Fibroblast of lung (primary cell): ENCODE measurements at regions not wholly inside any gene's neighbourhood (a gene's known extent, or its start where the extent isn't known, plus 50 kb on each side); places are given as distances from the start of the nearest gene placed in this dataset.

Source experiments
- DNase-seq, 2 donors: peaks; one replicate each; pipeline versions ENCODE4 v3.0.0 to v3.0.0-alpha.2; 2010; ENCODE audit warnings: low read depth in 2 of 2
- H2AFZ ChIP-seq: 2 replicates; pipeline ENCODE4 v1.5.1; 2012; ENCODE audit warnings: low read length, control low read depth, inconsistent platforms
- H3K27ac ChIP-seq: 2 replicates; pipeline ENCODE4 v1.5.1; 2011; ENCODE audit warnings: low read length, control low read depth; ENCODE audit not compliant: insufficient read depth
- H3K27me3 ChIP-seq: 2 replicates; pipeline ENCODE4 v1.5.1; 2011; ENCODE audit warnings: mild to moderate bottlenecking, low read length; ENCODE audit not compliant: control insufficient read depth, insufficient read depth
- H3K36me3 ChIP-seq: 2 replicates; pipeline ENCODE4 v1.5.1; 2011; ENCODE audit warnings: low read length; ENCODE audit not compliant: control insufficient read depth, insufficient read depth
- H3K4me1 ChIP-seq: 2 replicates; pipeline ENCODE4 v1.5.1; 2011; ENCODE audit warnings: low read length; ENCODE audit not compliant: control insufficient read depth, insufficient read depth; ENCODE audit errors: extremely low read depth
- H3K4me2 ChIP-seq: 2 replicates; pipeline ENCODE4 v1.5.1; 2011; ENCODE audit warnings: low read length, control low read depth; ENCODE audit not compliant: insufficient read depth; ENCODE audit errors: extremely low read depth
- H3K4me3 ChIP-seq, 4 experiments: fragments of 200-600 bp in 1 of 4; sonication (generic) in 1 of 4; replicated peaks in 1 of 4; 2 replicates each; pipeline ENCODE4 v1.5.1; 2011 to 2016; ENCODE audit warnings: low read length in 4 of 4, low read depth in 3 of 4, mild to moderate bottlenecking in 3 of 4, control low read depth in 2 of 4, inconsistent platforms in 1 of 4, mixed read lengths in 1 of 4; ENCODE audit not compliant: insufficient read depth in 1 of 4; ENCODE audit errors: control extremely low read depth in 1 of 4
- H3K79me2 ChIP-seq: 2 replicates; pipeline ENCODE4 v1.5.1; 2012; ENCODE audit warnings: mild to moderate bottlenecking, low read length, inconsistent platforms; ENCODE audit not compliant: control insufficient read depth, insufficient read depth
- H3K9ac ChIP-seq: 2 replicates; pipeline ENCODE4 v1.5.1; 2011; ENCODE audit warnings: mild to moderate bottlenecking, low read length, control low read depth; ENCODE audit not compliant: insufficient read depth
- H3K9me3 ChIP-seq: 2 replicates; pipeline ENCODE4 v1.5.1; 2012; ENCODE audit warnings: low read depth, low read length; ENCODE audit not compliant: control insufficient read depth, insufficient read depth
- H4K20me1 ChIP-seq: 2 replicates; pipeline ENCODE4 v1.5.1; 2011; ENCODE audit warnings: low read length; ENCODE audit not compliant: control insufficient read depth, insufficient read depth; ENCODE audit errors: extremely low read depth
- EZH2 ChIP-seq: IDR thresholded peaks from 2 replicates; pipeline ENCODE4 v1.5.1; 2012; ENCODE audit warnings: low read length, control low read depth, mild to moderate bottlenecking; ENCODE audit errors: missing control alignments
- TF ChIP-seq, protein P1 (sequence below), 2 donors: IDR thresholded peaks in 1 of 2; conservative IDR thresholded peaks in 1 of 2; 1 replicate in 1 of 2; 2 replicates in 1 of 2; pipeline ENCODE4 v1.5.1; 2011 to 2012; ENCODE audit warnings: low read length in 2 of 2, control low read depth in 1 of 2, inconsistent platforms in 1 of 2, low read depth in 1 of 2, mild to moderate bottlenecking in 1 of 2

GRCh38 chr11:33643167-33643824 is 57.3 kb downstream of the C11orf91 start:
- TF ChIP-seq EZH2: no peak
- TF ChIP-seq, protein P1, sequence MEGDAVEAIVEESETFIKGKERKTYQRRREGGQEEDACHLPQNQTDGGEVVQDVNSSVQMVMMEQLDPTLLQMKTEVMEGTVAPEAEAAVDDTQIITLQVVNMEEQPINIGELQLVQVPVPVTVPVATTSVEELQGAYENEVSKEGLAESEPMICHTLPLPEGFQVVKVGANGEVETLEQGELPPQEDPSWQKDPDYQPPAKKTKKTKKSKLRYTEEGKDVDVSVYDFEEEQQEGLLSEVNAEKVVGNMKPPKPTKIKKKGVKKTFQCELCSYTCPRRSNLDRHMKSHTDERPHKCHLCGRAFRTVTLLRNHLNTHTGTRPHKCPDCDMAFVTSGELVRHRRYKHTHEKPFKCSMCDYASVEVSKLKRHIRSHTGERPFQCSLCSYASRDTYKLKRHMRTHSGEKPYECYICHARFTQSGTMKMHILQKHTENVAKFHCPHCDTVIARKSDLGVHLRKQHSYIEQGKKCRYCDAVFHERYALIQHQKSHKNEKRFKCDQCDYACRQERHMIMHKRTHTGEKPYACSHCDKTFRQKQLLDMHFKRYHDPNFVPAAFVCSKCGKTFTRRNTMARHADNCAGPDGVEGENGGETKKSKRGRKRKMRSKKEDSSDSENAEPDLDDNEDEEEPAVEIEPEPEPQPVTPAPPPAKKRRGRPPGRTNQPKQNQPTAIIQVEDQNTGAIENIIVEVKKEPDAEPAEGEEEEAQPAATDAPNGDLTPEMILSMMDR (conservative IDR thresholded peaks at IDR 0.05 in 1 of 2, IDR thresholded peaks at IDR 0.05 in 1 of 2; ENCODE audit: low read depth in 1 of 2, low read length in 2 of 2): no peak
- Histone ChIP-seq H3K9me3 (no peaks in the 10 kb centered on the region), H3K4me1 (no peaks in the 10 kb centered on the region), H3K36me3 (no peaks in the 10 kb centered on the region), H3K79me2 (no peaks in the 10 kb centered on the region), H3K27me3 (no peaks in the 10 kb centered on the region), H3K9ac (no peak overlapping the region), H3K4me2 (no peak overlapping the region), H2AFZ (no peak overlapping the region), H3K4me3 (no peak overlapping the region), H4K20me1 (no peaks in the 10 kb centered on the region), H3K27ac (no peak overlapping the region)
- no peak for DNase-seq

DNA sequence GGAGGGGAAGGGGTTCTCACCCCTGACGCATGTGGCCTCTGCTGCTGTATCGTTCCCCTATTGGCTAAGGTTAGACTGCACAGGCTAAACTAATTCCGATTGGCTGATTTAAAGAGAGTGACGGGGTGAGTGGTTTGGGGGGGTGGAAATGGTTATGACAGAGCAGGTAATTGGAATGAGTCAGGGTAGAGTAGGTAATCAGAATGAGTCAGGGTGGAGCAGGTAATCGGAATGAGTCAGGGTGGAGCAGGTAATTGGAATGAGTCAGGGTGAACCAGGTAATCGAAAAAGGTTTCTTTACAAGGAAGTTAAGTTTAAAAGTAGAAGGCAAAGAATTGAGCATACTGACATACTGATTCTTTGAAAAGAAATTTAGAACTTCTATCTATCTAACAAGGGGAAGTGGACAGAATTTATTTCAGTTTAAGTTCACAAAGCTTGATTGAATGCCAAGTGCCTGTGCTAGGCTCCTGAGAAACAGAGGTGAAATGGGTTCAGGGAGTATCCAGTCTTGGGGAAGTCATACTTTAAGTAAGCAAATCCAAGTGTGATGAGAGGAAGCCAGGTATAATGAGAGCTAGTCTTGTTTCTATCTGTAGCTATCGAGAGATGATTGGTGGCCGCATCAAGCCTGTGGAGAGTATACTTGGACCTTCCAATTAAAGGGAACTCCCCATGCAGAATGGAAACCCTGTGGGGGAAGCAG is 58.0 kb downstream of the C11orf91 start:
- Histone ChIP-seq H3K27ac (no peak overlapping the region), H3K4me2 (no peak overlapping the region), H3K27me3 (no peaks in the 10 kb centered on the region), H3K4me1 (no peaks in the 10 kb centered on the region), H3K9ac (no peak overlapping the region), H2AFZ (no peak overlapping the region), H4K20me1 (no peaks in the 10 kb centered on the region), H3K79me2 (no peaks in the 10 kb centered on the region), H3K9me3 (no peaks in the 10 kb centered on the region), H3K4me3 (no peak overlapping the region), H3K36me3 (no peaks in the 10 kb centered on the region)
- TF ChIP-seq EZH2: no peak
- TF ChIP-seq, protein P1 (conservative IDR thresholded peaks at IDR 0.05 in 1 of 2, IDR thresholded peaks at IDR 0.05 in 1 of 2; ENCODE audit: low read depth in 1 of 2, low read length in 2 of 2): no peak
- no peak for DNase-seq

GRCh38 chr11:33640730-33641371 is 59.8 kb downstream of the C11orf91 start:
- no peak for DNase-seq
- no peaks in the 10 kb centered on the region for H3K79me2 ChIP-seq
- no peaks in the 10 kb centered on the region for H3K27me3 ChIP-seq
- no peak overlapping the region for H3K27ac ChIP-seq
- H3K9me3 ChIP-seq: no peaks in the 10 kb centered on the region
- no peak overlapping the region for H3K4me3 ChIP-seq
- H3K4me1 ChIP-seq: no peaks in the 10 kb centered on the region
- no peak for TF ChIP-seq EZH2
- TF ChIP-seq, protein P1 (conservative IDR thresholded peaks at IDR 0.05 in 1 of 2, IDR thresholded peaks at IDR 0.05 in 1 of 2; ENCODE audit: low read depth in 1 of 2, low read length in 2 of 2): no peak
- H3K36me3 ChIP-seq: no peaks in the 10 kb centered on the region
- no peaks in the 10 kb centered on the region for H4K20me1 ChIP-seq
- H3K4me2 ChIP-seq: no peak overlapping the region
- no peak overlapping the region for H3K9ac ChIP-seq
- H2AFZ ChIP-seq: no peak overlapping the region
